ENCODE measurements at regions not wholly inside any gene's neighbourhood (a gene's known extent, or its start where the extent isn't known, plus 50 kb on each side); places are given as distances from the start of the nearest gene placed in this dataset.
"Not testable (repeated sequence)": the region's sequence is repeated elsewhere in the genome, so short reads cannot be mapped to it uniquely, and the experiment has no call there.

DNA sequence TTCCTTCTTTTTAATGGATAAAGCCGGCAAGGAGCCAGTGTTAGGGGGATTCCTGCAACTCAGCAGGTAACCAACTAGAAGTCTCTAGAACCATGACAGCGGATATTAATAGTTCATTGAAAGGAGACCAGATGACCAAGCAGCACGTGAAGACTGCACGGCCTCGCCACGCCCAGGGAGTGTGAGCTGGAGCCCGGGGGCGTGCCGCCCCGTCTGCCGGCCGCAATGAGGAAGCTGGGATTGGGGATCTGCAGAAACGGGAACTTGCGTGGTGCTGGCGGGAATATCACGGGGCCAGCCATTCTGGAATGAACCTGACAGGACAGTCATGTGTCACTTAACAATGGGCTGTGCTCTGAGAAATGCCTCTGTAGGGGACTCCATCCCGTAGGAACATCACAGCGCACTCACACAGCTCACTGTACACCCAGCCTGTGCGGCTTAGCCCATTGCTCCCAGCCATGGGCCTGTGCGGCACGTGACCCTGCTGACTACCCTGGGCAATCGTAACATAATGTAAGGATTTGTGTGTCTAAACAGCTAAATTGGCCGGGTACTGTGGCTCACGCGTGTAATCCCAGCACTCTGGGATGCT is 4092.8 kb upstream of the TPTE start:
- DNase-seq, result not testable (repeated sequence)

DNA sequence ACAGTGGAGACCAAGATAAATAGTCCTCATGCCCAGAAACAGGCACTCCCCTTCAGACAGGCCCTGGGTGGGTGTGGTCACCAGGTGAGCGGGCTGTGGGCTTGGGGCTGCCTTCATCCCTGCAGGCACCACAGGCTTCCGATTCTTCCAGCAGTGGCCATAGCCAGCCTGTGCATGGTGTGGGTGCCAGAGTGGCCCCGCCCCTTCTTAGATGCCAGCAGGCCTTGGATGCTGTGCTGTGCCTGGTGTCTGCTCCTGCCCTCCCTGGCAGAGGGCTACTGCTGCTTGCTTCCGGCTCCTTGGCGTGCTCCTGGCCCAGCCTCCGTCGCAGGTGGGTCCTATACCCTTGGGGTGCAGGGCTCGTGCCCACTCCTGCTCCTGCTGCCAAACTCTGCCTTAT is 4091.5 kb upstream of the TPTE start:
- DNase-seq, result not testable (repeated sequence)

DNA sequence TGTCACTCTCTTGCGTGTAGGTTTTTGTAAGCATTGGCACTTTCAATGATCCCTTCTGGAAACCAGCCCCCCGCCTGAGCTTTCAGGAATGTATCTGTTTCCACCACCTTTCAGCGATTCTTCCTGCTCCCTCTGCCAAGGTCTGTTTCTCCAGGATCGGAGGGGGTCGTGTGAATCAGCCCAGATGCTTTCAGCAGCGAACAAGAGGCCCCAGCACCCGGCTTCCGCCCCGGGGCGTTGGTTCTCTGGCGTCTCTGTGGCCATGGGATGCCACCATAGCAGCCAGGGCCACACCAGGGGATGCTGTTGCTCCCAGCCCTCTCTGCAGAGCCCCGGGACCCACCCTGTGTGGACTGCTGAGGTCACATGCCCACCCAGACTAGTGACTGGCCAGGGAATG is 4088.2 kb upstream of the TPTE start:
- DNase-seq, result not testable (repeated sequence)

DNA sequence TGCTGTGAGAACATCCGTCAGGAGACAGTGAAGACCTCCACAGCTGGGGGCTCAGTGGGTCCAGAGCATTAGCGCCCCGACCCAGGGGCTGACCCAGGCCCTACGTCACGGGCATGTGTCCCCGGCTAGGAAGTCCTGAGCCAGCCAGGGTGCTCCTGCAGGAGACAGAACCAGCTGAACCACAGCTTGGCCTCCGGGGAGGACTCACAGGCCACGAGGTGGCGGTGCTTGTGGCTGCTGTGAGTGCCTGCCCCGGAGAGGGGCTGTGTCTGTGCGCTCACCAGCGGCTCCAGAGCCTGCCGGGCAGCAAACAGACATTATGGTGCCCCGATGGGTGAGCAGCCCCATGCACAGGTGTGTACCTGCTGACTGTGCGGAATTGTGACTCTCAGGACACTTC is 4085.2 kb upstream of the TPTE start:
- not testable (repeated sequence) for DNase-seq

DNA sequence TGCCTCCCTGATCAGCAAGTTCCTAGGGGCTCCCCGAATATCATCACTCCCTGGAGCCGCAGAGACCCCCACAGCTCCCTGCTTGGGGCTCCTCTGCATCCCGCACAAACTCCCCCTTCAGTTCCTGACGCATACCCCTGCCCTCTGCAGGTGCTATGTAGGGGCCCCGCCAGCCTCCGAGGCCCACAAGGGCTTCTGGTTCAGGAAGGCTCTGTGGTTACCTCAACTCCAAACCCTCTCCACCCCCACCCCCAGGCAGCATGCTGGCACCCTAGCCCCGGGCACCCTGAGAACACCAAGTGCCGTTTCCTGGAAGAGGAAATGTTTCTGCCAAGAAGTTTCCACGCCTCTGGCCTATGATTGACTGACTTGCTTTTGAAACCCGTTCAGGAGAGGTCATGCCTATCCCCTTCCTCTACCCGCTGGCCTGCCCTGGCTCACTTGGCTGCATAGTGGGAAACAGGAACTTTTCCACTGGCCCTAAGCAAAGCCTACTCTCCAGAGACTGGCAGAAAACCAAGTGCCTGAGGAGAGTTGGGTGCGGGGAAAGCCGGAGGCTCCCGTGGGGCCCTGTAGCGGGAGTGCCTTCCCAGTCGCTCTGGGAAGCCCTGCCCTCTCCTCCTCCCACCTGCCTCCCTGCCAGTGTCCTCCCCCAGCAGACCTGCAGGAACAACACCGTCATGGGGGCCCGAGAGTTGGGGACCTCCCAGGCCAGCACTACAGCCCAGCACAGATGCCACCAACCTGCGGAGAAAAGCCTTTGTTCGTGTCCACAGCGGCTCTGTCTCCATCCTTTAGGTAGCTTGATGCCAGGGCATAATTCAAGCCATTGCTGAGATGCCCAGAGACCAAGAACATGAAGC is 4084.2 kb upstream of the TPTE start:
- not testable (repeated sequence) for DNase-seq

DNA sequence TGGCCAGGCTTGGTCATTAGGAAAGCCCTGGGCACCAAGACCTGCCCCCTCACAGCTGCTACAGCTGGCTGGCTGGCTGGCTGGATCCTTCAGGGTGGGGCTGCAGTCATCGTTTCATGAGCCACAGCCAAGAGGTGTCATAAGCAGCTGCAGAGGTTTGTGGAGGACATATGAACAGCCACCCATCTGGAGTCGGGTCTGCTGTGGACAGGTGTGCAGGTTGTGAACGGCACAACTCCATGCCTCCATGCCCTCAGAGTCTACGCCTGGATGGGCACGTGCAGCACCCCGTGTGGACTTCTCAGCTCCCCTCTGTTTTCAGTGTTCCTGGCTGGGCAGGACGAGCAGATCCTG is 4083.6 kb upstream of the TPTE start:
- DNase-seq, result not testable (repeated sequence)

DNA sequence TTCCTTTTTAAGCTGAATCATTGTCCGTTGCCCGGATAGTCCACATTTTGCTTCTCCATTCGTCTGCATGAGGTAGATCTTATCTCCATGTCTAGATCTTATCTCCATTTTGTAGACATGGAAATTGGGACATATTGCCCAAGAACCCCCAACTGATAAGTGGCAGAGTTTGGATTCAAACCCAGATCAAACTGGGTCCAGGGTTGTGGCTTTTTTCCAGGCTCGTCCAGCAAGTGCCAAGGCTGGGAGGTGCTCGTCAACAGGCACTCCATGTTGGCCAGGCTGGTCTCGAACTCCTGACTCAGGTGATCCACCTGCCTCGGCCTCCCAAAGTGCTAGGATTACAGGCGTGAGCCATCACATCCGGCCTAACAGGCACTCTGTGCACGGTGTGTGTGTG is 4082.3 kb upstream of the TPTE start:
- DNase-seq, result not testable (repeated sequence)

DNA sequence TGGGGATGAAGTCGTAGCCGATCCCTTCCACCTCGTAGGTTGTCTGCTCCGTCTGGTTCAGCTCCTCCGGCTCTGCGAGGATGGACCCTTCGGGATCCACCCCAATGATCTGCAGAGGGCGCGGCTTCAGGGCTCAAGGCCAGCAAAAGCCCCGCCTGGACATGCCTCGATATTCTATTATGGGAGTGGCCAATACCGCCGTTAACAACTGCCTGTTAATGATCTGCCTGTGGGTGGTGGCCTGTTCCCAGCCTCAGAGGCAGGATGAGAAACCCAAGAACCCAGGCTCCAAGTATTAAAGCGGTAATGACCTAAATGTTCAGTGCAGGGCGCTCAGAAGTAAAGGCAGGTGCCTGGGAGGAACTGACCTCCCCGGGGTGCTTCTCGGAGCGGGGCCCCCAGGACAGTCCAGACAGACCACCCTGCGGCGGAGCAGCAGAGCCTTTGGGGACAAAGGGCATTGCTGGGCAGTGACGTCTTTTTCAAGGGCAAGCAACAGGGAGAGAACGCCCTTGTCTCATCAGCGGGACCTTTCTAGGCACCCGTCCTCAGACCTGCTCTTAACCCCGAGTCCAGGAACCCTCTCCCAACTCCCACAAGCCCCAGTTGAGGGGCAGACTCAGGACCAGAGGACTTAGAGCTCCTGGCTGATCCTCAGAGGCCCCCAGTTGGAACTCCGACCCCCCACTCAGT is 4066.6 kb upstream of the TPTE start:
- not testable (repeated sequence) for DNase-seq

DNA sequence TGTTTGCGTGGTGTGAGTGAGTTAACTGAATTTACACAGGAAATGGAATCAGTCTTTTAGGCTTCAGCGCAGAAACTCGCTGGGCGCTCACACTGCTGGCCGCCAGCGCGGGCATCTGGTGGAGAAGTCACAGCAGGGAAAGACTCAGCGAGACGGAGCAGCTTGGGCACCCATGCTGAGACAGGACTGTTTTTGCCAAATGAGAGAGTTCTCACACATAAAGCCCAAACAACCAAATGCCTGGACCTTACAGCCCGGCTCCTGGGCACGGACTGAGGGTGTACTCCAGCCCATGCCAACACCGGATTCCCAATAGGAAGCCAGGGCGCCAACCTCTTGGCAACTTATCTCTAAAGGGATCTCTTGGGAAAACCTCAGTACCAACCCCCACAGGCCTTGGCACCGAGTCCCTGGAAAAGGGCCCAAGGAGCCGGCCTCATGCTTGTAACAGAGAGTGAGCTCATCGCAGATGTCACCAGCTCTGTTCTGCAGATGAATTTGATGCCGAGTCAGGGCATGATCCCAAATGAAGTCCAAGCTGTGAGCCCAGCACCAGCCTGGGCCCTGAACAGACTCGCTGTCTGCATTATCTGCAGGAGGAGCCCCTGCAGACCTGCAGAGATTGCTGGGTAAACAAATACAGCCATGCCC is 4065.2 kb upstream of the TPTE start:
- not testable (repeated sequence) for DNase-seq

DNA sequence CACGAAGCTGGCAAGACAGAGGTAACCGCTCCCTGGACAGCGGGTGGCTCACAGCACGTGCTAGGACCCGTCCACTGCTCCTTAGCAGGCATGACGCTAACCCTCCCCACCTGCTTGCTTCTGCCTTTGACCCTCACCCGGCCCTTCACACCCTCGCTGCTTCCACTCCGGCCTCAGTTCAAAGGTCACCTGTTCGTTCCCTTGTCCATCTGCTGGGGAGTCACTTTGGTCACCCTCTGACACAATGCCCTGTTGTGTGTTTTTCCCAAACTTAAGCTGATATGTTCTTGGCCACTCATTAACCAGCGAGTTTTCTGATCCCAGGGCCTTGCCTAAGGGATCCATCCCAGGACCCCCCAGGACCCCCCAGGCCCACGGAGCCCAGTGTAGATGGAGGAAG is 4061.6 kb upstream of the TPTE start:
- DNase-seq, result not testable (repeated sequence)

DNA sequence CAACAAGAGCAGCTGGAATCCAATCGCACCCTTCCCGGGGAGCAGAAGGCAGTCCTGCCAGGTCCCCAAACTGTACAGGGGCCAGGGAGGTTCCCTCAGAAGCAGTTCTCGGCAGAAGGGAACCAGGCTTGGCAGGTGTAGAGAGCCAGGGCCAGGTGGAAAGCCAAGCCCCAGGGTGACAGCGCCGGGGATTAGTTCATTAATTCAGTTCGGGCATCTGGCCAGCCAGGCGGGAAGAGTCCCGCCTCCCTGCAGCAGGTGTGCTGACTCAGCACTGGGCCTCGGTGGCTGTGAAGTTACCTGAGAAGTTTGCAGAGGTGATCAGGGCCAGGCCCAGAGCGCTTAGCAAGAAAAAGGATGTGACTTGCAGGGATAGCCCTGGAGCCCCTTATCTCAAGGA is 4060.0 kb upstream of the TPTE start:
- DNase-seq, result not testable (repeated sequence)

DNA sequence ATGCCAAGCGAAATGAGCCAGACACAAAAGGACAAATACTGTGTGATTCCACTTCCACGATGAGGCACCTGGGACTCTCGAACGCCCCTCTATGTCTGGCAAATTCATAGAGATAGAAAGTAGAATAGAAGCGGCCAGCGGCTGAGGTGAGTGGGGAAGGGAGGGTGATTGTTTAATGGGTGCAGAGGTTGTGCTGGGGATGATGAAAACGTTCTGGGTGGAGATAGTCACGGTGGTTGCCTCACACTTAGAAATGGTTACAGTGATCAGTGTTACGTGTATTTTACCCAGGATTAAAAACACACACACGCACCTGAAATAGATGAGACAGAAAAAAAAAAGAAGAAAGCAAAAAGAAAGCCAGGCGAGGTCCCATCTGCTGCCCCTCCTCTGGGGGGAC is 4057.0 kb upstream of the TPTE start:
- not testable (repeated sequence) for DNase-seq

DNA sequence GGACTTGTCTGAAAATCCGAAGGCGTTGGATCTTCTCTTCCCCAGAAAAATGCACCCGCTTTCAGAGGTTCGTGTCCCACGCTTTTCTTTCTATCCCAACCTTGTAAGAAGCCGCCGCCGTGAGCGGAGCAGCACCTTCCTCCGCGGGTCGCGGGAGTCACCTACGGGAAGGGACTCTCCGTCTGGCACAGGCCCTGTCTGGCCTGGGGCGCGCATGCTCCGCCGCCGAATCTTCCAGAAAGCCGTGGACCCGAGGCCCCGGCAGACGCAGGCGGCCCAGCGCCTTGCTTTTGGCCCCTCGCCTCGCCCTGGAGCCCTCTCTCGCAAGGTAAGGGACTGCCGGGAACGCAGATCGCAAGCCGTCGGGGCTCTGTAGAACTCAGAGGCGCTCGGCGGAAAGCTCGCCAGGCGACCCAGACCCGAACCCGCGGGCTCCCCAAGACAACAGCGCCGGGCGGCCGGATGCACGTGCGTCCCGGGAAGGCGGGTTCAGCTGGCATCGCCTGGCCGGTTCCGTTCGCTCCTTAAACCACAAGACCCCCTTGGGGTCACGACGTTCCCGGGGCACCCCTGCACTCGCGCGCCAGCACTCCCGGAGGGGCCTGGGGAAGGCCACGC is 4055.2 kb upstream of the TPTE start:
- DNase-seq, result not testable (repeated sequence)

DNA sequence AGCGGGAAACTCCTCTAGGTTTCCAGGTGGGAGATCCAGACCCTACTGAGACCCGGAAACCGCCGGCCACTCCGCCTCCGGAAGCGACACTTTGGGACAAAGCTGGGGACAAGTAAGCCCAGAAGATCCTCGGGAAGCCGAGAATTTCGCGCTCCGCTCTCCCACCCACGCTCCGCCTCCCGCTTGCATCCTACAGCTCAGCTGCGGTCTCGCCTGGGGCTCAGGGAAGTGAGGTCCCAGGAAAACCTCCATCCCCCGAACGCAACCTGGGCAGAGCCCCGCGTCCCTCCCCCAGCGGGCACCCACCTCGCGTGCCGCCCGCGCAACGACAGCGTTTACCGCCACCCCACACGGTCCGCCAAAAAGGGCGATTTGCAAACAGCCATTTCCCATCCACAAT is 4054.7 kb upstream of the TPTE start:
- DNase-seq, result not testable (repeated sequence)

DNA sequence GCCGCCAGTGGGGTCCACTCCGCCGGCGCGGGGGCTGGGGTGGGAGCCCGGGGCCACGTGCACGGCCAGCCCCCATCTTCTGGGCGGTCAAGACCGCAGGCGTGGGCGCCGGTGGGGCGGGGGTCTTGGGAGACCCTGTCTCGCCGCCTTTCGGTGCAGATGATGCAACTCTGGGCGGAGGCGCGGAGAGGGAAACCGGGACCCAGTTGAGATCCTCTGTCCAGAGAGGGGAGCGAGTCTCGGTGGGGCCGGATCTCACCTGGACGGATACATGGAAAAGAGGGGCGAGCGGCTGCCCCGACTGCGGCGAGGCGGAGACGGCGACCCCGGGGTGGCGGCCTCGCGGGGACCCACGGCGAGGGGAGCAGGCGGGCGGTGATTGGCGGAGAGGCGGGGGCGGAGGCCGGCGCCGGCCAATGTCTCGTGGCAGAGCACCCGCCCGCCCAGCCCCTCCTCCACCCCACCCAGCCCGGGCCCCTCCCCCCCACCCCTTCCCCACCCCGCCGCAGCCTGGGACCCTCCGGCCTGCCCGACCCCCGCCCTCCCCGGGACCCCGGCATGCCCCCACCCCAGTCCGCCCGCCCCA is 4054.1 kb upstream of the TPTE start:
- DNase-seq, result not testable (repeated sequence)

DNA sequence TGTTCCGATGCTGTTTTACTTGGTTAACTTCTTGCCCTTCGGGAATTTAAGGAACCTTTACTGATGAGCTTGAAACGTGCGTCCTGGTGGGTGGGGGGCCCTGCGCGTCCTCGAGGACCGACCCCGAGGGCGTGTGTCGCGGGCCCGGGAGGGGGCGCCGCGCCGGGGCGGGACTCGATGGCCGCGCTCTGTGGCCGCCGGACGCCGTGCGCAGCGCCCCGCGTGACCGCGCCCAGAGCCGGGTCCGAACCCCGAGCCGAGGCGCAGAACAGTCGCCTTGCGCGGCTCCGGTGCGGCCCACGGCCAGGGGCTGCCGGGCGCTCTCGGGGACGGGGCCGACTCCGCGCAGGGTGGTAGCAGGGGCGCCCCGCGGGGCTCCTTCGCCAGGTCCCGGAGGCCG is 4053.5 kb upstream of the TPTE start:
- not testable (repeated sequence) for DNase-seq

DNA sequence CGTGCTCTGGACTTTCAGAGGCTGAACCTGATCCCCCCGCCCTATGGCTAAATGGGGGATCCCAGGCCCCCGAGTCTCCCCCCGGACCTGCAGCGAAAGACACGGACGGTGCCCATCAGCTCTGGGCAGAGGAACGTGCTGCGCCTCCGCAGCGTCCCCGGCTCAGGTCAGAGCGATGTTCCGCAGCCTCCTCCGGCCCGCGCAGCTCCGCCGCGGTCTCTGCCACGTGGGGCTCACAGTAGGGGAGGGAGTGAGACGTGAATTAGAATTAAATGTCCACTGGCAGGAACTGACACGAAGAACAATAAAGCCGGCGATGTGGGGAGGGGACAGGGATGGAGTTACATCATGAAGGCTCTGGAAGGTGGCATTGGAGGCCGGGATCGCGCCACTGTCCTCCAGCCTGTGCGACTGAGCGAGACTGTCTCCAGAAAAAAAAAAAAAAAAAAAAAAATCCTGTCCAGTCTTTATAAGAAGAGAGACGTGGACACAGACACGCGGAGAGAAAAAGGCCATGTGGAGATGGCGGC is 4053.0 kb upstream of the TPTE start:
- DNase-seq, result not testable (repeated sequence)

DNA sequence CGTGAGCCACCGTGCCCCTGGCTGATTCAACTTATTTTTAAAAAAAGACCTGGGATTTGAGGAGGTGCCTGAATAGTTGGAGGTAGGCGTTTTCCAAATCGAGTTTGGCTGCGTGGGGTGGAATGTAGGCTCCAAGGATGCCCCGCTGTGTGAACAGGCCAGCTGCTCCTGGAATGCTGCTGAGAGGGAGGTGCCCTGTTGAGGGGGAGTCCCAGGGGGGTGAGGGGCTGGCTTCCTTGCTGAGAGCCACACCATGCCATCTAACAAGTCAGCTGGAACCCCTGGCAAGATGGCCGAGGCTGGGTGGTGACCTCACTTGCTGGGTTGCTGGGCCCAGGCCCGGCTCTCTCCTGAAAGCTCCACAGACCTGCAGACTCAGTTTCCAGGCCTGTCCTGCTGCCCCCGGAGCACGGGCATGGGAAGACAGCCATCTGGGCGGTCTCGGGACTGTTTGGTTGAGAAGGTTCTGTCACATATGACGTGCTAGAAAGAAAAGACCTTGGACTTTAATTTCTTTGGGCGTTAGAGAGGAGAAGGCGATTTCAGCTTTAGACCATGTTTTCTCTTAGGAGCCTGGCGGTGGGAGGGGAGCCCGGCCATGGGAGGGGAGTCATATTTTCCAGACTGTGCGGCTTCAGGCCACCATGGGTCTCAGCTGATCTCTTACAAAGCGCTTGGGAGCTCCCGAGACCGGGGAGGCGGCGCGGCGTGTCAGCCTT is 4047.0 kb upstream of the TPTE start:
- not testable (repeated sequence) for DNase-seq

DNA sequence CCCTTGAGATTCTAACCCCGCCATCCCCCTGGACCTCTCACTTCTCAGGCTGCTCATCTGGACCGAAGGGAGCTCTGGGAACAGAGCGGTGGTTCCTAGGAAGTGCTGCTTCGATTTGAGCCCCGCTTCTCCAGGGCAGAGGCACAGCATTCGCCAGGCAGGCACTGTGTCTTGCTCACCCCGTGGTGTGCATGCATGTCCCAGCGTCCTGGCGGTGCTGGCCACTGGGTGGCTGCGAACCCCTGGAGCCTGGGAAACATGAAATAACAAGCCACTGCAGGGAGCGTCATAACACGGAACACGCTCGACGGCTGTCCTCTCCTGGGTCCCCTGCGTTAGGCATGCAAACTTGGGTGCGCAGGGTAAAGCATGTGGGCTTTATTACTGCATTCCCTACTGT is 4040.3 kb upstream of the TPTE start:
- DNase-seq, result not testable (repeated sequence)

DNA sequence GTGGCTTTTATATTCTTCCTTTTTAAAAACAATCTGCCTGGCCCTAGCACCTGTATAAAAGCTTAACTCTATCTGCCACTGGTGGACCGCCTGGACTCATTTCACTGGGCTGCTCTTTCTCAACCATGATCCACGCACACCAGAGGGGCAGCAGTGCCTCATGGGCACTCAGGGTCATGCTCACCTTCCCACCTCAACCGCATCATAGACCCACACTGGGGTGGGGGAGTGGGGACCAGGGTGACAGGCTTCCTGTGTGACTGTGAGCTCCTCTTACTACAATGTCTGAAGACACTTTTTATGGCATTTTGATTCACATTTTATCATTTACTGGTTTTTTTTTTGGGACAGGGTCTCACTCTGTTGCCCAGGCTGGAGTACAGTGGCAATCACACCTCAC is 4038.8 kb upstream of the TPTE start:
- DNase-seq, result not testable (repeated sequence)

DNA sequence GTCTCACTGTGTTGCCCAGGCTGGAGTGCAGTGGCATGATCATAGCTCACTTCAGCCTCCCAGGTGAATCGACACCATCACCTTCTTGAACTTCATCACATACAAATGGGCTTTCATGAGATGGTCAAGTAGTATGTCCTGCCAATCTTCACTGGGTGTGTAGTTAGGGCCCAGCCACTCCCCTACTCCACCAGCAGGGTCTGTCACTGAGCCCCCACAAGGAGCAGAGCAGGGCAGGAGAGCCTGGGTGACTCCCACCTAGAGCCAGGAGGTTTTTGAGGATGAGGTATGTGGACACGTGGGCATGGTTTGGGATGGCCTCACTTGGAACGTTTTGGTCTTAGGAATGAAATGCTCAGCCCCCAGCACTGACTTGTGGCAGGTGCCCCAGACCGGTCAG is 4037.7 kb upstream of the TPTE start:
- DNase-seq, result not testable (repeated sequence)
